ENCODE measurements at regions not wholly inside any gene's neighbourhood (a gene's known extent, or its start where the extent isn't known, plus 50 kb on each side); places are given as distances from the start of the nearest gene placed in this dataset.

- DNase-seq: no peak
Observed at GRCh38 chr5:5983261-5983980, 394.9 kb downstream of the MED10 start.

- no peak for DNase-seq
Observed at GRCh38 chr5:5981562-5981961, 396.8 kb downstream of the MED10 start.

GRCh38 chr5:5980538-5980895, 397.8 kb downstream of the MED10 start:
- no peak for DNase-seq

DNA sequence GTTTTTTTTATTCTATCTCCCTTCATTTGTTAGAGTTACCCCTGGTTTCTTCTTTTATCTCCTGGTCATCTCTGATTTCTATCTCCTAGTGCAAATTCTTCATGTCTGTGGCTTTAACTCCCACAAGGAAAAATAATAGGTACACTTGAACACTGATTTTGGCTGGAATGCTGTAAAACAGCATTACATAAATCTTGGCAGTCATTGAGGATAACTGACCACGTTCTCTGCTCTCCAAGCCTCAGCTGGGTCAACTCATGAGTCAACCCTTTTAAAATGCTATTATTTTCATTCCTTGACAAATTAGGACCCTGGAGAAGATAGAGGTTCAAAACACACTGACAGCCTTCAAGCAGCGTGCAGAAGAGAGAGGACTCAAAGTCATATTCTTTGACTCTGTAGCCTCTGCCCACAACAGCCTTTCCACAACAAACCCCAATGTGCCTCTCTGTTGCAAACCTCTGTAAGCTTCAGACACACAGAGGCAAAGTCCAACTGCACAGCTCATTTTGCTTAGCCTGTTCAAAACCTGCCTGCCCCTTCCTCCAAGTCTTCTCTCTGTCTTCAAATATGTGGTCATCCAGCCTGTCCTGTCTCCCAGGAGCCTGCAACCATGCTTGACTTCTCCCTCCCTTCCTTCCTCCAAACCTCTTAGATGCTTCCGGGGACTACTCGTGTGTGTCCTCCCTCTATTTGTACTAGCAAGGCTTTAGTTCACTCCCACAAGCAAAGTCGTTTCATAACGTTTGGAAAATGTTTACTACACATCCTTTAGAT, 398.4 kb downstream of the MED10 start:
- DNase-seq: no peak

DNA sequence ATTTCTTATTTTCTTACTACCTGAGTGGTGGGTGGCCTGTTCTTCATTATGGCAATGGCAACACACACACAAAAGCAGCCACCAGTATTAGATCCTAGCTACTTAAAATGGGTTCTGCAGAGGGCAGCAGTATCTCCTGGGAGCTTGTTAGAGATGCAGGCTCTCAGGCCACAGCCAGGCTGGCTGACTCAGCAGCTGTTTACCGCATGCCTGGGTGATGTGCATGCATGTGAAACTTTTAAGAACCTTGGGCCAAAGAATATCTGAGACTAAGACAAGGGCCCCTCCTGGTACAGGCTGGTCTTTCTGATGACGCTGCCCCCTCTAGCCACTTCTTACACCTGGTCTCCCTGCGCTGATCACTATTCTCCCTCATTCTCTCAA, 399.0 kb downstream of the MED10 start:
- no peak for DNase-seq

GRCh38 chr5:5978501-5979376, 399.6 kb downstream of the MED10 start:
- no peak for DNase-seq

DNA sequence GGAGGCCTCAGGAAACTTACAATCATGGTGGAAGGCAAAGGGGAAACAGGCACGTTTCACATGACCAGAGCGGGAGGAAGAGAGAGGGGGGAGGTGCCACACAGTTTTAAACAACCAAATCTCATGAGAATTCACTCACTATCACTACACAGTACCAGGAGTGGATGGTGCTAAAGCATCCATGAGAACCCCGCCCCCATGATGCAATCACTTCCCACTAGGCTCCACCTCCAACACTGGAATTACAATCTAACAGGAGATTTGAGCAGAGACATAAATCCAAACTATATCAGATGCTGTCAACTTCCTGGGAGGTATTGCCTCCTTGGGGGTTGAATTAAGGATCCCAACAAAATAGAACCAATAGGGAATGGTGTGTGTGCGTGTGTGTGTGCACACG, 407.1 kb downstream of the MED10 start:
- DNase-seq: no peak

DNA sequence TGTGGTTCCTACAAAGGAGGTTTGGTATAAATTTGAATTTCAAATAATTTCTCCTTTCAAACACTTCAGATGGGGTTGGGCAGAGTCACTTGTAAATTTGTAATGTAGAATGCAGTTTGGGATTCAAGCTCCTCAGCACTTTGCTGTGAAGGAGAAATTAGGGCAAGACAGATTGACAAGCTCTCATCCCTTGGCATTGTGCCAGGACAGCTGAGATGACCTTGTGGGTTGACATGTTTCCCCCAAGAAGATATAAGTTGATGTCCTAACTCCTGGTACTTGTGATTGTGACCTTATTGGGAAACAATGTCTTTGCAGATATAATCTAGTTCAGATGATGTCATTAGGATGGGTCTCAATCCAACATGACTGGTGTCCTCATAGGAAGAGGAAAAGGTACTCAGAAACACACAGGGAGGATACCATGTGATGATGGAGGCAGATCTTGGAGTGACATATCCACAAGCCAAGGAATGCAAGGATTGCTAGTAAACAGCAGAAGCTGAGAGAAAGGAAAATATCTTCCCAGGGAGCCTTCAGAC, 408.3 kb downstream of the MED10 start:
- DNase-seq: no peak

- no peak for DNase-seq
Observed at GRCh38 chr5:5968981-5969380, 409.4 kb downstream of the MED10 start.

- no peak for DNase-seq
Observed at GRCh38 chr5:5967944-5968343, 410.4 kb downstream of the MED10 start.

- no peak for DNase-seq
Observed at GRCh38 chr5:5967373-5967772, 411.0 kb downstream of the MED10 start.

GRCh38 chr5:5965132-5965531, 413.2 kb downstream of the MED10 start:
- DNase-seq: no peak

GRCh38 chr5:5964347-5964746, 414.0 kb downstream of the MED10 start:
- no peak for DNase-seq

DNA sequence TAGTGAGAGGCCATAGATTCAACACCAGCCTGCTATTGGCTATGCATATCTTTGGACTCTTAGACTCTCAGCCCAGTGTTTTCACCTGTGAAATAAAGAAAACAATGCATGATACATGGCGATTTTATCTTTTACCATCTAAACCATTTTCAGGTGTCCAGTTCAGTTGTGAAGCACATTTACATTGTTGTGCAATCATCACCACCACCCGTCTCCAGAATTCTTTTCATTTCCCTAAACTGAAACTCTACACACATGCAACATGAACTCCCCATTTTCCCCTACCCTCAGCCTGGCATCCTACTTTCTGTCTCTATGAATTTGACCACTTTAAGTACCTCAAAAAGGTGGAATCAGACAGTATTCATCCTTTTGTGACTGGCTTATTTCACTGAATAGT, 420.6 kb downstream of the MED10 start:
- DNase-seq: no peak

DNA sequence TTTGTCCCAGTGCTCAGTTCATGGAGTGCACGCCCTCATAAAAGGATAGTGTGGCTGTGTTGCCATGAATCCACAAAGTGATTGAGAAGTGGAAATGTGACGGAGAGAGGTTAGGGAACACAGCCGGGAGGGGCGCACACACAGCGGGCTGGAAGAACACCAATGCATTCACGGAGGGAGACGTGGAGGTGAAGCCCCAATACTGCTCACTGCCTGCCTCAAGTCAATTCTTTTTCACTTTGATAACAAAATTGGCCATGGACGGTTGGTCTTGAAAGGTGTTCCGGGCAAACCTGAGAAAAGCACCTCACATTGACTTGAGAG, 424.1 kb downstream of the MED10 start:
- DNase-seq: no peak

DNA sequence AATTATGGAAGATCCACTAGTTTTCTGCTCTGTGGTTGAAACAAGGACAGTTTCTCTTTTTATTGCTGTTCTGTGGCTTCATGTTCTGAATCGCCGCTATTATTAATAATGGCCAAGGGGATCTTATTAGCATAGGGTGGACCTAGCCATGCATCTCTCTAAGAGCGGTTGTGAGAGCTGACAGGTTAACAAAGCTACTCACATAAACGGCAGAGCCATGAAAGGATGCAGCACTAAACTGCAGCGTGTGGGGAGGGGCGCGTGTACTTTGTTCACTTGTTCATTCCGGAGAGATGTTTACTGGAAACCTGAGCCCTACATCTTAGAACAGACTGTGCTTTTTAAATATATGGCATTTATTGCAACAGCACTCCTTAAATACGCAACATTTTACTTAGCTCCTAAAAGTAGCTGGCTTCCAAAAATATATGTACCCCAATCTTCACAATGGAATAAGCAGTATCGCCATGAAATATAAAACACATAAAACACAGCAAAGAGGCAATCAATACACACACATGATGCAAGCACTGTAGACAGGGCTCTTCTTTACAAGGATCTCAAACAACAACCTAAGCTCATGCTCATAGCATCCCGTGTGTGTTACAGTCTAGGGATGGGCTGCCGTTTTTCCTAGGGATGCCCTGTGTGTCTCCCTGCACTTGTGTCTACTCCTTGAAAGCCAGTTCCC, 424.6 kb downstream of the MED10 start:
- DNase-seq: no peak

GRCh38 chr5:5951953-5952352, 426.4 kb downstream of the MED10 start:
- no peak for DNase-seq

- no peak for DNase-seq
Observed at GRCh38 chr5:5950658-5951057, 427.7 kb downstream of the MED10 start.

- DNase-seq: no peak
Observed at GRCh38 chr5:5941486-5941885, 436.9 kb downstream of the MED10 start.

- no peak for DNase-seq
Observed at GRCh38 chr5:5939759-5940370, 438.5 kb downstream of the MED10 start.

DNA sequence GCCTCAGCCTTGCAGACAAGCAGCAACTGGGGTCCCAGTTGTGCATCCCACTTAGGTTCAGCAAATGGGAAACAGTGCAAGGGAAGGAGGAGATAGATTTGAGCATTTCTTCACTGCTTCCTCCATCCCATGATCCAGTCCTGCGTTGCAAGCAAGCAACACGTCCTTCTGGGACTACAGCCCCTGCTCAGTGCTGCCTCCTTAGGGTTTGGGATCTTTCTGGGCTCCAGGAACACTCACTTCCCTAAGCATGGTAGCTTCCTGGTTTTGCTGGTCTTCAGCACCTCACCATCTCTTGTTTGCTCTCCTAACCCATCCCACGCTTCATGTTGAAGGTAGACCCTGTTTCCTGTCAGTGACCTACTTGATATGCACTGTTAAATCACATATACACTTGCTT, 444.7 kb downstream of the MED10 start:
- no peak for DNase-seq

DNA sequence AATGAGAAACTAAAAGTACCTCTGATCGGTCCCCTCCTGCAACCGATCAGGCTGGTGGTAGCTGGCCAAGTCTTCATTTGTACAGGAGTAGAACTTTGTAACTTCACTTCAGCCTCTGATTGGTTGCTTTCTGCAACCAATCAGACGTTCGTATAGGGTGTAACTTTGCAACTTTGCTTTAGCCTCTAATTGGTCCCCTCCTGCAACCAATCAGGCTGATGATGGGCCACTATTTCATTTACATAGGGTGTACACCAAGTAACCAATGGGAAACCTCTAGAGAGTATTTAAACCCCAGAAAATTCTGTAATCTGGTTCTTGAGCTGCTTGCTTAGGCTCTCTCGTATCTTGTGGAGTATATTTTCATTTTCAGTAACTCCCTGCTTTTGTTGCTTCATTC, 445.5 kb downstream of the MED10 start:
- no peak for DNase-seq

DNA sequence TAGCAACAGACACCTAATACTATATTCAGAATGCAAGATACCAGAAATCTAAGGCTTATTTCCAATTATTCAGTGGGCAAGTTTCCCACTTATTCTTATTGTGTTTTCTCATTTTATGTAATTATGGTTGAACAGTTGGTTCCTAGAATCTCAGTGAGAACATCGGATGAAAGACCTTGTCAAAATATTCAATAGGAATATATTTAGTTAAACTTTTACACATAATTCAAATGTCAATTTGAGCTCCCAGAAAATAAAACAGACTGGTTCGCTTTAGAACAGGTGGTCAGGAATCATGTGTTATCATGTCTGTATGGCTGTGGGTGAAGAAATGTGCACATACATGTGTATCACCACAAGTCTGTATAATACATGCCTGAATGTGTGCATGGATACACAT, 447.8 kb downstream of the MED10 start:
- DNase-seq: no peak
